GM10266 (cell line): ENCODE measurements at regions not wholly inside any gene's neighbourhood (a gene's known extent, or its start where the extent isn't known, plus 50 kb on each side); places are given as distances from the start of the nearest gene placed in this dataset.
"Not testable (repeated sequence)": the region's sequence is repeated elsewhere in the genome, so short reads cannot be mapped to it uniquely, and the experiment has no call there.

Source experiments
- DNase-seq: peaks from one replicate; pipeline ENCODE4 v3.0.0; 2012; ENCODE audit errors: extremely low spot score
- TF ChIP-seq, protein P1 (sequence below): IDR thresholded peaks from 2 replicates; pipeline ENCODE4 v1.5.1; 2012; ENCODE audit warnings: mild to moderate bottlenecking, low read depth; ENCODE audit not compliant: control insufficient read depth, insufficient read depth; ENCODE audit errors: missing control alignments

DNA sequence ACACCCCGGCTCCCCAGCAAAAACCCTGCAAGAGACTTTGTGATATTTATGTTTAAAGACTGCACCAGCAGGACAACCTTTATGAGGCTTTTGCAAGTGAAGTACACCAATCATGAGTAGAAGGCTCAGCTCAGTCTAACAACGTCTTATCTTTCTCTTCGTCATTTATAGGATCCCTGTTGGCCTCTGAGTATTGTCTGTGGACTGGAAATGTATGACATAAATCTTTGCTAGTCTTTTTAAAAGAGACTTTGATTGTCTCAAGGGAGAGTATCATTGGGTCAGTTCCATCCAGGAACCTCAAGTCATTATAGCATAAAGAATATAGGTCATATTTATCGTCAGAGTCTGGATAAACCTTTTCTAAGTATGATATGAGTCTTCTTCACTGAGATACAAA lies 505.0 kb upstream of the SOX9 start:
- TF ChIP-seq, protein P1, sequence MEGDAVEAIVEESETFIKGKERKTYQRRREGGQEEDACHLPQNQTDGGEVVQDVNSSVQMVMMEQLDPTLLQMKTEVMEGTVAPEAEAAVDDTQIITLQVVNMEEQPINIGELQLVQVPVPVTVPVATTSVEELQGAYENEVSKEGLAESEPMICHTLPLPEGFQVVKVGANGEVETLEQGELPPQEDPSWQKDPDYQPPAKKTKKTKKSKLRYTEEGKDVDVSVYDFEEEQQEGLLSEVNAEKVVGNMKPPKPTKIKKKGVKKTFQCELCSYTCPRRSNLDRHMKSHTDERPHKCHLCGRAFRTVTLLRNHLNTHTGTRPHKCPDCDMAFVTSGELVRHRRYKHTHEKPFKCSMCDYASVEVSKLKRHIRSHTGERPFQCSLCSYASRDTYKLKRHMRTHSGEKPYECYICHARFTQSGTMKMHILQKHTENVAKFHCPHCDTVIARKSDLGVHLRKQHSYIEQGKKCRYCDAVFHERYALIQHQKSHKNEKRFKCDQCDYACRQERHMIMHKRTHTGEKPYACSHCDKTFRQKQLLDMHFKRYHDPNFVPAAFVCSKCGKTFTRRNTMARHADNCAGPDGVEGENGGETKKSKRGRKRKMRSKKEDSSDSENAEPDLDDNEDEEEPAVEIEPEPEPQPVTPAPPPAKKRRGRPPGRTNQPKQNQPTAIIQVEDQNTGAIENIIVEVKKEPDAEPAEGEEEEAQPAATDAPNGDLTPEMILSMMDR, result no peak
- no peak for DNase-seq

DNA sequence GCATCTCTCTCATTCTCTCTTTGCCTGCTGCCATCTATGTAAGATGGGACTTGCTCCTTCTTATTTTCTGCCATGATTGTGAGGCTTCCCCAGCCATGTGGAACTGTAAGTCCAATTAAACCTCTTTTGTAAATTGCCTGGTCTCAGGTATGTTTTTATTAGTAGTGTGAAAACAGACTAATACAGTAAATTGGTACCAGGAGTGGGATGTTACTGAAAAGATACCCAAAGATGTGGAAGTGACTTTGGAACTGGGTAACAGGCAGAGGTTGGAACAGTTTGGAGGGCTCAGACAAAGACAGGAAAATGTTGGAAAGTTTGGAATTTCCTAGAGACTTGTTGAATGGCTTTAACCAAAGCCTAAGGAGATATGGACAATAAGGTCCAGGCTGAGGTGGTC lies 503.1 kb upstream of the SOX9 start:
- DNase-seq, result not testable (repeated sequence)

DNA sequence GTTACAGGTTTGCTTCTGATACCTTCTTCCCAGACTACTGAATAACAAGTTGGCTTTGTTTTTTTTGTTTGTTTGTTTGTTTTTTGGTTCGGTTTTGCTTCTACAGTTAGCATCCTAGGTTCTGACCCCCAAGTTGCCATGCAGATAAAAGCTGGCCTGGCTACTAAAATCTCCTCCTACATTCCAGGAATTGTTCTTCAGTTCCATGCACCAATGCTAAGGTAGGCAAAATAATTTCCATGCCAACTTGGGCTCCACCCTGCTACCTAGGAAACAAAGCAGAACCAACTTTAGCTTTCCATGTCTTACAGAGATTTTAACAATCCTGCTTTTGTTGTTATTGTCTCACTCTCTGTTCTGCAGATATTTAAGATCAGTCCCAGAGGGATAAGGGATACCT lies 495.5 kb upstream of the SOX9 start:
- TF ChIP-seq, protein P1, result no peak
- no peak for DNase-seq

DNA sequence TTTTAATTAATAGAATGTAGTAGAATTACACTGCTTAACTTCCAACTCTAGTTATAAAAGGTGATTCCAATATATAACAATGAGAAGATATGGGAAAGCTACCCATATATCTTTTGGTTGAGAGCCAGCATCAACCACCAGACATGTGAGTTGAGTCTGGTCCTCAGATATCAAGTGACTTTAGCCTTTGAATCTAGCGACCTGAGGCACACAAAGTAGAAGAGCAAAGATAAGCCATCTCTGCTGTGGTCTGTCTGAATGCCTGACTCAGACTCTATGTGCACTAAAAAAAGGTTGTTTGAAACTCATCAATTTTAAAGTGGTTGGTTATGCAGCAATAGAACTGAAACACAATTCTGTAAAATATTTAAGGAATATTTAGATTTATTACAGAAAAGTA lies 492.5 kb upstream of the SOX9 start:
- TF ChIP-seq, protein P1, result no peak
- DNase-seq, result no peak

DNA sequence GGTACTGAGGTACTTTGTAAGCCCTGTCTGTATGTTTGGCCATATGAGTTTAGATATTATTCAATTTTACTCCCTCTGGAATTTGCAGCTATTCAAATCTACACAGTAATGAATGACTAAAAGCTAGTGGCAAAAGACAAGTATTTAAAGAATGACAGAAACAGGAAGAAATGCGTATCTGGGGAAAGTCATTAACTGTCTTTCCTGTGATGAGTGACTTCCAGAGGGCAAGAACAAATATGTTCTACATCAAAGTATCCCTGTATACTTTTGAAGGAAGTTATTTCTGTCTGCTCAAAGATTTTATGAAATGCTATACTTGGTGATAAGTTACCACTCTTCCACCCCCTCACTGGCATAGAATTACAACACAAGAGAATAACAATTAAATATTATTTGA lies 489.3 kb upstream of the SOX9 start:
- TF ChIP-seq, protein P1, result no peak
- no peak for DNase-seq

DNA sequence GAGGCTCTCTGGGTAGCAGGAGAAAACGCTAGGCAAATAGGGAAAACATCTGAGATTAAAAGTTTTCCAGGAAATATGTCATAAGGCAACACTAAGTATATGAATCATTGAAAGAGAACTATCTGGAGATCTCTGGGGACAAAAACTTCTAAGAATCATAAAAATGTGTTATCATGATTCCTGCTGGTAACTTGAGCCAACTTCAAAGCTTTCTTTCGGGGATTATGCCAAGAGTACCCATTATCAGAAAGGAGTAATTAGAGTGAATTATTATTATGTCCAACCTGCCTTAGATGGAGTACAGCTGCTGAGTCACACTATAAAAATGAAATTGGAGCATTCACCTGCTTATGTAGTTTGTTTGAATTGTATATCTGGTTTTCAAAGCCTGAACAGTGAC lies 488.5 kb upstream of the SOX9 start:
- TF ChIP-seq, protein P1, result no peak
- DNase-seq, result no peak

DNA sequence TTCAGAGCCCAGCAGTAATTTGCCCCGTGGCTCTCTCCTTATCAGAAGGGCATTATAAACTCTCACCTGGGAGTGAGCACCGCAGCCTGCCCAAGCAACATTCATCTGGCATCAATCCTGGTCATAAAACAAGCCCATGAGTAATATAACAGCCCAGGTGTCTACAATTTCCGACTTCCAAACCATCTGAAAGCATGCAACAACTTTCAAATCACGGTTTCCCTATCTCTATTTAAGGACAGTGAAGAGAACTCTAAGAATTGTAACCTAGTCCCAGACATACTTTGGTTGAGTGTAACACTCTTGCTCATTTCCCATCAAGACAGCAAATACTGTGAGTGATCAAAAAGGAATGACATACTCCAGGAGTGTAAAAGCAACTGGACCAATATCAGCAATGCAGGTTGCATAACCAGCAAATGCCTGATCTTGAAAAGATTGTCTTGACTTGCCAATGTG lies 487.4 kb upstream of the SOX9 start:
- TF ChIP-seq, protein P1, result no peak
- DNase-seq, result no peak

DNA sequence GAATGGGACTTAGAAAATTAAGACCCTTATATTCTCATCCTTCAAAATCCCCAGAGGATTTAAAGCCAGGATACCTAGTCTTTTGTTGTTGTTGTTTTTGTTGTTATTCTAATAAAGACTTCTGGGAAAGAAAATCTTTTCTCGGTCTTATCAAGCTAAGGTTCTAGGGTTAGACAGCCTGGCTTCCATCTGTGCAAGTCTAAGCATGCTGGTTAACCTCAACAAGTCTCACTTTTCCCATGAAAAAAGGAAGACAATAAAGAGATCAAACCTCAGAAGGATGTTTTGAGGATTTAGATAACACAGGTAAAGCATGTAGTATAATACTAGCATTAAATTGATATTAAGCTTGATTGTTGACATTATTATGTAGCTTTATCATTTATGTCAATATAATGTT lies 486.4 kb upstream of the SOX9 start:
- TF ChIP-seq, protein P1, result no peak
- no peak for DNase-seq
